GM12878 (cell line): ENCODE measurements at regions not wholly inside any gene's neighbourhood (a gene's known extent, or its start where the extent isn't known, plus 50 kb on each side); places are given as distances from the start of the nearest gene placed in this dataset.

Experiments
- ATAC-seq: fragments of 200-7000 bp; cut with Tn5 transposase; 3 replicates; pipeline ENCODE4 v1.9.1; 2020; ENCODE audit warnings: mild to moderate bottlenecking, moderate library complexity
- BruUV-seq: library from RNA; stranded (reverse); fragments of 400-500 nt; replicated peaks from 2 replicates; lab custom pipeline; 2021; lab: Mats Ljungman, UMichigan
- CTCF ChIA-PET: fragments of 300-600 bp; sonication (Branson Sonifier 250); formaldehyde crosslinking; extraction: SDS; loops from one replicate; lab custom pipeline; 2021; ENCODE audit warnings: inconsistent platforms; lab: Yijun Ruan, JAX
- POLR2A ChIA-PET: fragments of 350-600 bp; formaldehyde crosslinking; extraction: SDS; loops from one replicate; lab custom pipeline; 2021; ENCODE audit warnings: inconsistent platforms; lab: Charles Lee
- RAD21 ChIA-PET: fragments of 300-600 bp; sonication (Branson Sonifier 250); formaldehyde crosslinking; loops from one replicate; lab custom pipeline; 2023; ENCODE audit warnings: antibody characterized with exemption; ENCODE audit not compliant: unreplicated experiment; lab: Charles Lee
- SMC1A ChIA-PET: fragments of 300-600 bp; sonication (Branson Sonifier 250); formaldehyde crosslinking; loops from one replicate; lab custom pipeline; 2023; ENCODE audit not compliant: unreplicated experiment, uncharacterized antibody; lab: Charles Lee
- DNase-seq: peaks from one replicate; pipeline ENCODE4 v3.0.0-alpha.2; 2011; ENCODE audit warnings: low read depth, low spot score
- FAIRE-seq: peaks from 3 replicates; lab custom pipeline; 2011; peaks lifted over from hg19 to GRCh38; lab: Jason Lieb, UNC
- H2AFZ ChIP-seq: 2 replicates; pipeline ENCODE4 v1.6.0; 2011; ENCODE audit warnings: low read depth, low read length, control low read depth; ENCODE audit not compliant: control insufficient read depth
- H3K27ac ChIP-seq: 2 replicates; pipeline ENCODE4 v1.5.1; 2011; ENCODE audit warnings: control low read depth; ENCODE audit not compliant: control insufficient read depth, insufficient read depth
- H3K27me3 ChIP-seq, 2 experiments: replicated peaks in 1 of 2; 2 replicates each; pipeline versions ENCODE4 v1.6.0 to v1.6.1; 2011; ENCODE audit warnings: low read length in 1 of 2; ENCODE audit not compliant: control insufficient read depth in 2 of 2, insufficient read depth in 2 of 2
- H3K36me3 ChIP-seq, 2 experiments: 2 replicates each; pipeline ENCODE4 v1.5.1; 2011; ENCODE audit warnings: low read length in 1 of 2; ENCODE audit not compliant: control insufficient read depth in 2 of 2, insufficient read depth in 2 of 2
- H3K4me1 ChIP-seq: 2 replicates; pipeline ENCODE4 v1.6.1; 2011; ENCODE audit warnings: mild to moderate bottlenecking, low read length, moderate library complexity, mixed read lengths; ENCODE audit not compliant: control insufficient read depth, insufficient read depth
- H3K4me2 ChIP-seq: 2 replicates; pipeline ENCODE4 v1.6.0; 2011; ENCODE audit warnings: control low read depth; ENCODE audit not compliant: control insufficient read depth, insufficient read depth
- H3K4me3 ChIP-seq: fragments of 200-600 bp; sonication (generic); 2 replicates; pipeline ENCODE4 v1.5.1; 2016
- H3K79me2 ChIP-seq: 2 replicates; pipeline ENCODE4 v1.6.0; 2011; ENCODE audit warnings: low read length; ENCODE audit not compliant: control insufficient read depth, insufficient read depth
- H3K9ac ChIP-seq: 2 replicates; pipeline ENCODE4 v1.8.0; 2011; ENCODE audit warnings: low read length, control low read depth, mixed read lengths; ENCODE audit not compliant: control insufficient read depth, insufficient read depth
- H3K9me3 ChIP-seq: replicated peaks from 3 replicates; pipeline ENCODE4 v1.5.1; 2011; ENCODE audit warnings: mild to moderate bottlenecking, low read length; ENCODE audit not compliant: control insufficient read depth, insufficient read depth
- H4K20me1 ChIP-seq: 2 replicates; pipeline ENCODE4 v1.6.0; 2011; ENCODE audit not compliant: control insufficient read depth, insufficient read depth
- CBX5 ChIP-seq: sonication (generic); IDR thresholded peaks from 2 replicates; pipeline ENCODE4 v1.6.1; 2016; ENCODE audit warnings: low read depth, moderate library complexity, mild to moderate bottlenecking, inconsistent platforms
- CHD1 ChIP-seq: IDR thresholded peaks from 2 replicates; pipeline ENCODE4 v1.6.1; 2012; ENCODE audit warnings: low read depth, low read length, improper control_type of control experiment
- CREB1 ChIP-seq: IDR thresholded peaks from 2 replicates; pipeline ENCODE4 v1.6.1; 2012; ENCODE audit warnings: low read depth, mild to moderate bottlenecking, inconsistent platforms
- EGR1 ChIP-seq, 2 experiments: IDR thresholded peaks; 1 replicate in 1 of 2; 2 replicates in 1 of 2; pipeline ENCODE4 v1.6.1; 2011 to 2012; ENCODE audit warnings: low read depth in 2 of 2, low read length in 2 of 2, borderline replicate concordance in 1 of 2, mild to moderate bottlenecking in 1 of 2, moderate library complexity in 1 of 2
- MEF2A ChIP-seq: IDR thresholded peaks from 2 replicates; pipeline ENCODE4 v1.6.1; 2011; ENCODE audit warnings: low read depth, mild to moderate bottlenecking, low read length, moderate library complexity; ENCODE audit not compliant: insufficient read depth
- MLLT1 ChIP-seq: fragments of 450-650 bp; IDR thresholded peaks from 2 replicates; pipeline ENCODE4 v1.6.1; 2016; ENCODE audit warnings: mild to moderate bottlenecking
- NBN ChIP-seq: fragments of 450-650 bp; IDR thresholded peaks from 2 replicates; pipeline ENCODE4 v1.6.1; 2016
- NFXL1 ChIP-seq: fragments of 450-650 bp; IDR thresholded peaks from 2 replicates; pipeline ENCODE4 v1.6.1; 2017; ENCODE audit warnings: antibody characterized with exemption, mild to moderate bottlenecking, borderline replicate concordance
- NR2C1 ChIP-seq: fragments of 450-650 bp; IDR thresholded peaks from 2 replicates; pipeline ENCODE4 v1.6.1; 2017; ENCODE audit warnings: antibody characterized with exemption, mild to moderate bottlenecking, moderate library complexity
- NR2F1 ChIP-seq: fragments of 450-650 bp; conservative IDR thresholded peaks from 2 replicates; pipeline ENCODE4 v1.6.1; 2017; ENCODE audit warnings: mild to moderate bottlenecking
- RFX5 ChIP-seq: IDR thresholded peaks from 2 replicates; pipeline ENCODE4 v1.6.1; 2011; ENCODE audit warnings: low read depth, low read length, improper control_type of control experiment
- STAT1 ChIP-seq: fragments of 450-650 bp; conservative IDR thresholded peaks from 2 replicates; pipeline ENCODE4 v1.6.1; 2014; ENCODE audit warnings: antibody characterized with exemption, mild to moderate bottlenecking
- SUZ12 ChIP-seq: fragments of 200-600 bp; sonication (generic); IDR thresholded peaks from one replicate; pipeline ENCODE4 v1.6.1; 2018; ENCODE audit warnings: antibody characterized with exemption, mild to moderate bottlenecking; ENCODE audit not compliant: unreplicated experiment
- TCF12 ChIP-seq: IDR thresholded peaks from 2 replicates; pipeline ENCODE4 v1.6.1; 2011; ENCODE audit warnings: low read depth, mild to moderate bottlenecking, low read length
- TCF3 ChIP-seq: IDR thresholded peaks from 2 replicates; pipeline ENCODE4 v1.6.1; 2012; ENCODE audit warnings: low read depth, mild to moderate bottlenecking, low read length, borderline replicate concordance; ENCODE audit not compliant: insufficient read depth
- WGBS: methylation state at CpG from one replicate; pipeline ENCODE4 v1.1.6; 2016; ENCODE audit warnings: low lambda C conversion rate; ENCODE audit not compliant: insufficient replicate concordance, insufficient coverage; ENCODE audit errors: missing lambda C conversion rate; 5-methylcytosine and 5-hydroxymethylcytosine counted together
- in situ Hi-C: fragments of 300-500 bp; cut with MboI; formaldehyde crosslinking; loops from 9 replicates; pipeline ENCODE4 v1.14.3; 2018; ENCODE audit warnings: mixed read lengths
- intact Hi-C: fragments of 100-400 bp; cut with micrococcal nuclease; formaldehyde crosslinking; loops from one replicate; pipeline ENCODE4 v1.14.2; 2022; ENCODE audit not compliant: unreplicated experiment
- TF ChIP-seq, protein P1 (sequence below): IDR thresholded peaks from 2 replicates; pipeline ENCODE4 v1.6.1; 2012; ENCODE audit warnings: low read depth, low read length, improper control_type of control experiment

DNA sequence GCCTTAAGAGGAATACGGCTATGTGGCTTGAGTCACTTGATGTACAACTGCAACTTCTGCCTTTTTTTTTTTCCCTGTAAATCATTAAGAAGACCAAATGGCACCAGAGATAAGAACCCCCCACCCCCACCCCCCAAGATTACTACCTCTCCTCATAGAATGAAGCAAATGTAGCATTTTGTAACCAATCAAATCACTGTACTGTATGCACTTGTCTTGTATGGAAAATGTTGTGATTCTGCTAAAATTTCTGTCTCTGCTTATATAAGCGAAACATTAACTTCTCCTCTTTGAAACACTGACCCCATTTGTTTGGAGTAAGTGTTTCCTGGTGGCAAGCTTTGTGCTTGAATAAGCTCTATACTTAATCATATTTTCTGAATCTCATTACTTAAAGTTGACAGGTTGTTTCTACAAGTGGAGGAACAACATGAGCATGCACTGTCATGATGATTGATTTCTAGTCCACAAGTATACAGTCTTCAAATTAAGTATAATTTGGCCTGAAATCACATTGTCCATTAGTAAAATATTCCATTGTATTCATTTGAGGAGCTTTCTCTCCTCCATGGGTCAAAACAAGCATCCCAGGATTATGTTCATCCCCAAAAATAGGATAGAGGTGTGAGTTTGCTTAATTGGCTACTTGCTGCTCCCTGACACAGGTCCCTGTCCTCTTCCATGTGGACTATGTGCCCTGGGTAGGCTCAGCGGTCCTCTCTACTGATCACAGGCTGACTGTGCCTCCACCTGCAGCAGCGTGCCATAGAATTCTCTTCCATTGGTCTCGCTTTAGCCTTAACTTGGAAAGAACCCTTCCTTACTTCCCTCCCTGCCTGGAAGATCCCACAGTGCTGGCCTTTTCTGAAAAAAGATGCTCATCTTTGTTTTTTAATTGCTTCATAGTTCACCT is 104.0 kb upstream of the BMP2K start:
- ChIA-PET SMC1A (interaction anchor here (0.7 to 3.8 kb wide), 7 partner anchors 8 to 178 kb away, joined by 3 to 10 read pairs (median 5); no protein-coding TSS in a partner anchor), RAD21 (no interaction called here), POLR2A (interaction anchor here (0.6 kb wide), 1 partner anchor 698 kb away, joined by 8 read pairs; no protein-coding TSS in a partner anchor), CTCF (interaction anchor here (0.8 to 2.6 kb wide), 4 partner anchors 11 to 140 kb away, joined by 3 to 13 read pairs (median 6); no protein-coding TSS in a partner anchor)
- Histone ChIP-seq H3K9me3 (no peaks in the 10 kb centered on the region; the same call in 2 of the 3 replicates), H3K36me3 (no peaks in the 10 kb centered on the region), H3K79me2 (no peaks in the 10 kb centered on the region), H3K4me2 (no peak overlapping the region), H2AFZ (no peak overlapping the region), H4K20me1 (no peaks in the 10 kb centered on the region), H3K9ac (no peak overlapping the region), H3K4me3 (no peak overlapping the region), H3K27ac (no peak overlapping the region), H3K4me1 (peaks cover 10% of the 10 kb centered on the region), H3K27me3 (no peaks in the 10 kb centered on the region)
- intact Hi-C loops (no loop called here), in situ Hi-C loops (no loop called here)
- no peak for TF ChIP-seq MLLT1
- no peak for TF ChIP-seq TCF12
- TF ChIP-seq CHD1: no peak
- no peak for TF ChIP-seq NR2C1
- TF ChIP-seq RFX5: no peak
- TF ChIP-seq MEF2A: no peak
- TF ChIP-seq CREB1: no peak
- no peak for TF ChIP-seq STAT1
- no peak for TF ChIP-seq NFXL1
- TF ChIP-seq EGR1 (IDR thresholded peaks at IDR 0.05; ENCODE audit: borderline replicate concordance in 1 of 2, low read depth in 2 of 2, low read length in 2 of 2): no peak
- TF ChIP-seq TCF3: no peak
- no peak for TF ChIP-seq NBN
- no peak for TF ChIP-seq SUZ12
- TF ChIP-seq CBX5: no peak
- TF ChIP-seq, protein P1, sequence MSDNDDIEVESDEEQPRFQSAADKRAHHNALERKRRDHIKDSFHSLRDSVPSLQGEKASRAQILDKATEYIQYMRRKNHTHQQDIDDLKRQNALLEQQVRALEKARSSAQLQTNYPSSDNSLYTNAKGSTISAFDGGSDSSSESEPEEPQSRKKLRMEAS: no peak
- no peak for TF ChIP-seq NR2F1
- WGBS: 89% methylated on average over 5 of the region's 5 CpGs
- DNase-seq: no peak
- FAIRE-seq: no peak
- no peak for ATAC-seq
- no TSS peak for BruUV-seq
